Vagina (tissue), 2 donors: ENCODE measurements at regions not wholly inside any gene's neighbourhood (a gene's known extent, or its start where the extent isn't known, plus 50 kb on each side); places are given as distances from the start of the nearest gene placed in this dataset.

Source experiments
- CTCF ChIP-seq, 3 experiments: fragments of 450-650 bp in 2 of 3; fragments of 200-600 bp in 1 of 3; sonication (generic) in 1 of 3; IDR thresholded peaks; one replicate each; pipeline ENCODE4 v1.5.1; 2017 to 2019; ENCODE audit warnings: antibody characterized with exemption in 3 of 3, mild to moderate bottlenecking in 2 of 3, moderate library complexity in 2 of 3
- POLR2A ChIP-seq, 2 donors: fragments of 450-650 bp; IDR thresholded peaks; one replicate each; pipeline ENCODE4 v1.6.1; 2017; ENCODE audit warnings: antibody characterized with exemption in 2 of 2, mild to moderate bottlenecking in 2 of 2, moderate library complexity in 2 of 2
- POLR2AphosphoS5 ChIP-seq, 2 donors: sonication (generic); formaldehyde crosslinking; IDR thresholded peaks; one replicate each; pipeline ENCODE4 v1.9.0; 2017; ENCODE audit warnings: antibody characterized with exemption in 2 of 2, mild to moderate bottlenecking in 2 of 2, low read depth in 1 of 2; ENCODE audit not compliant: insufficient read depth in 1 of 2

DNA sequence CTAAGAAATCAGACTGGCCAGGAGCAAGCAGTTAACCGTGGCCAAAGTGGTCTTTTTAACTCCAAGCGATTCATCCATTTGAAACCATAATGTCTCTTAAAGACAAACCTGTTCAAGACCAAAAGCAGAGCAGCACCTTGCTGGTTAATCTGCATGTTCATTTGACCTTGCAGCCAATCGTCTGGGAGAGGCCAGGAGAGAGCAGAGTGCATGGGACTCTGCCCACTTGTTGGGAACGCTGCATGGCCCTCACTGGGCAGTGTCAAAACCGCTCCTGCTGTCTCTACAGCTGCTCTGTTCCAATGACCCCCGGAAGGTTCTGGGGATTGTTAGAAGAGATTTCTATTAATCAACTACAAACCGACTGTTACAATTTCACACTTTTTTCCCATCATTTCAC lies 79.6 kb downstream of the OLIG3 start:
- TF ChIP-seq CTCF (IDR thresholded peaks at IDR 0.05) = no peak
- no peak for TF ChIP-seq POLR2AphosphoS5 (IDR thresholded peaks at IDR 0.05; ENCODE audit: insufficient read depth in 1 of 2, low read depth in 1 of 2)
- no peak for TF ChIP-seq POLR2A (IDR thresholded peaks at IDR 0.05)
